GM18867 (cell line): ENCODE measurements at regions not wholly inside any gene's neighbourhood (a gene's known extent, or its start where the extent isn't known, plus 50 kb on each side); places are given as distances from the start of the nearest gene placed in this dataset.
"Not testable (repeated sequence)": the region's sequence is repeated elsewhere in the genome, so short reads cannot be mapped to it uniquely, and the experiment has no call there.

Experiments used
- ATAC-seq: cut with Tn5 transposase; IDR thresholded peaks from one replicate; pipeline ENCODE4 v1.9.1; 2021; ENCODE audit warnings: mild to moderate bottlenecking, moderate library complexity; ENCODE audit not compliant: unreplicated experiment

- ATAC-seq: no peak
Measured at GRCh38 chr9:95587021-95587964, 70.5 kb upstream of the PTCH1 start.

- ATAC-seq: no peak
Measured at GRCh38 chr9:95586326-95586725, 69.6 kb upstream of the PTCH1 start.

- no peak for ATAC-seq
Measured at GRCh38 chr9:95585824-95586223, 69.1 kb upstream of the PTCH1 start.

- ATAC-seq: no peak
Measured at GRCh38 chr9:95584176-95584575, 67.4 kb upstream of the PTCH1 start.

- ATAC-seq: no peak
Measured at GRCh38 chr9:95581900-95582299, 65.1 kb upstream of the PTCH1 start.

- ATAC-seq: no peak
Measured at GRCh38 chr9:95580812-95581761, 64.3 kb upstream of the PTCH1 start.

GRCh38 chr9:95574866-95575553 is 58.2 kb upstream of the PTCH1 start:
- no peak for ATAC-seq

GRCh38 chr9:95574176-95574575 is 57.4 kb upstream of the PTCH1 start:
- no peak for ATAC-seq

GRCh38 chr9:95573463-95573862 is 56.7 kb upstream of the PTCH1 start:
- ATAC-seq: no peak

GRCh38 chr9:95572381-95573151 is 55.8 kb upstream of the PTCH1 start:
- ATAC-seq: no peak

- ATAC-seq: no peak
Measured at GRCh38 chr9:95570646-95571045, 53.9 kb upstream of the PTCH1 start.

- ATAC-seq: no peak
Measured at GRCh38 chr9:95570150-95570549, 53.4 kb upstream of the PTCH1 start.

- not testable (repeated sequence) for ATAC-seq
Measured at GRCh38 chr9:95568735-95569134, 52.0 kb upstream of the PTCH1 start.
